DND-41 (cell line): ENCODE measurements at regions not wholly inside any gene's neighbourhood (a gene's known extent, or its start where the extent isn't known, plus 50 kb on each side); places are given as distances from the start of the nearest gene placed in this dataset.

Source experiments
- ATAC-seq: fragments of 200-7000 bp; cut with Tn5 transposase; 3 replicates; pipeline ENCODE4 v1.9.1; 2021; ENCODE audit warnings: low read depth; ENCODE audit not compliant: insufficient read depth
- DNase-seq: peaks from one replicate; pipeline ENCODE4 v3.0.0-alpha.2; 2020
- H2AFZ ChIP-seq: 2 replicates; pipeline ENCODE4 v1.6.0; 2012; ENCODE audit warnings: low read depth, low read length
- H3K27ac ChIP-seq: 2 replicates; pipeline ENCODE4 v1.5.1; 2012; ENCODE audit warnings: low read length, inconsistent platforms
- H3K27me3 ChIP-seq: fragments of 200-600 bp; sonication (generic); 2 replicates; pipeline ENCODE4 v1.6.0; 2012; ENCODE audit warnings: low read length, mild to moderate bottlenecking, inconsistent platforms; ENCODE audit not compliant: insufficient read depth, poor library complexity
- H3K36me3 ChIP-seq: 2 replicates; pipeline ENCODE4 v1.5.1; 2012; ENCODE audit warnings: low read length, inconsistent platforms; ENCODE audit not compliant: insufficient read depth
- H3K4me1 ChIP-seq: 2 replicates; pipeline ENCODE4 v1.5.1; 2012; ENCODE audit warnings: mild to moderate bottlenecking, low read length; ENCODE audit not compliant: insufficient read depth
- H3K4me2 ChIP-seq: 2 replicates; pipeline ENCODE4 v1.6.0; 2012; ENCODE audit warnings: mild to moderate bottlenecking, moderate library complexity, low read length, inconsistent platforms; ENCODE audit not compliant: insufficient read depth
- H3K4me3 ChIP-seq, 2 experiments: fragments of 200-600 bp in 1 of 2; shearing (Covaris generic) in 1 of 2; 2 replicates each; pipeline ENCODE4 v1.5.1; 2012 to 2016; ENCODE audit warnings: inconsistent platforms in 2 of 2, low read length in 2 of 2, mild to moderate bottlenecking in 2 of 2, low read depth in 1 of 2, moderate library complexity in 1 of 2
- H3K79me2 ChIP-seq: 2 replicates; pipeline ENCODE4 v1.6.0; 2012; ENCODE audit warnings: low read length, inconsistent platforms; ENCODE audit not compliant: insufficient read depth
- H3K9ac ChIP-seq: 2 replicates; pipeline ENCODE4 v1.6.0; 2012; ENCODE audit warnings: low read depth, mild to moderate bottlenecking, inconsistent platforms, low read length, moderate library complexity
- H3K9me3 ChIP-seq: 2 replicates; pipeline ENCODE4 v1.5.1; 2012; ENCODE audit warnings: low read length, moderate library complexity, mild to moderate bottlenecking, inconsistent platforms; ENCODE audit not compliant: insufficient read depth, severe bottlenecking
- H4K20me1 ChIP-seq: 2 replicates; pipeline ENCODE4 v1.6.0; 2012; ENCODE audit warnings: low read length; ENCODE audit not compliant: insufficient read depth
- EZH2 ChIP-seq: IDR thresholded peaks from 3 replicates; pipeline ENCODE4 v1.6.1; 2012; ENCODE audit warnings: borderline replicate concordance, low read depth, mild to moderate bottlenecking, moderate library complexity, low read length, inconsistent platforms; ENCODE audit not compliant: severe bottlenecking
- TF ChIP-seq, protein P1 (sequence below): IDR thresholded peaks from 2 replicates; pipeline ENCODE4 v1.5.1; 2012; ENCODE audit warnings: borderline replicate concordance, low read length, moderate library complexity, mild to moderate bottlenecking; ENCODE audit not compliant: poor library complexity, severe bottlenecking; ENCODE audit errors: extremely low read depth

DNA sequence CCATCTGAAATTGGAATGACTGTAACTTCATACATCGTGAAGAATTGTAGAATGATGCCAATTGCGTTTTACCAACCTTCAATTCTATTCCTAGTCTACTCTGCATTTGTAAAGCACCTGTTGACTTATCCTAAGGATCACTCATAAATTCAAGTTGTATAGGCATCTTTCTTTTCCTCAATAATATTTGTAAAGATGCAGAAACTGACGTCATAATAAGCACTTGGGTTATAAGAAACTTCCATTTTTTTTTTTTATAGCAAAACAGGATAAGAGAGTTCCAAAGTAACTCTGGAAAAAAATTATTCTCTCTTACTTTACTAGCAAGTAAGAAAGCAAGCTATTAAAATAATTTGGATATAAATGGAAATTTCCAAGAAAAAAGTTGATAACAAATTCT, 1377.4 kb upstream of the ACVR2A start:
- Histone ChIP-seq H3K4me2 (no peak overlapping the region), H3K9ac (no peak overlapping the region), H3K36me3 (no peaks in the 10 kb centered on the region), H3K27me3 (no peaks in the 10 kb centered on the region), H3K79me2 (no peaks in the 10 kb centered on the region), H4K20me1 (no peaks in the 10 kb centered on the region), H3K9me3 (no peaks in the 10 kb centered on the region), H3K4me1 (no peaks in the 10 kb centered on the region), H3K27ac (no peak overlapping the region), H3K4me3 (no peak overlapping the region), H2AFZ (no peak overlapping the region)
- ATAC-seq (no peak), DNase-seq (no peak)
- TF ChIP-seq, protein P1, sequence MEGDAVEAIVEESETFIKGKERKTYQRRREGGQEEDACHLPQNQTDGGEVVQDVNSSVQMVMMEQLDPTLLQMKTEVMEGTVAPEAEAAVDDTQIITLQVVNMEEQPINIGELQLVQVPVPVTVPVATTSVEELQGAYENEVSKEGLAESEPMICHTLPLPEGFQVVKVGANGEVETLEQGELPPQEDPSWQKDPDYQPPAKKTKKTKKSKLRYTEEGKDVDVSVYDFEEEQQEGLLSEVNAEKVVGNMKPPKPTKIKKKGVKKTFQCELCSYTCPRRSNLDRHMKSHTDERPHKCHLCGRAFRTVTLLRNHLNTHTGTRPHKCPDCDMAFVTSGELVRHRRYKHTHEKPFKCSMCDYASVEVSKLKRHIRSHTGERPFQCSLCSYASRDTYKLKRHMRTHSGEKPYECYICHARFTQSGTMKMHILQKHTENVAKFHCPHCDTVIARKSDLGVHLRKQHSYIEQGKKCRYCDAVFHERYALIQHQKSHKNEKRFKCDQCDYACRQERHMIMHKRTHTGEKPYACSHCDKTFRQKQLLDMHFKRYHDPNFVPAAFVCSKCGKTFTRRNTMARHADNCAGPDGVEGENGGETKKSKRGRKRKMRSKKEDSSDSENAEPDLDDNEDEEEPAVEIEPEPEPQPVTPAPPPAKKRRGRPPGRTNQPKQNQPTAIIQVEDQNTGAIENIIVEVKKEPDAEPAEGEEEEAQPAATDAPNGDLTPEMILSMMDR = no peak
- no peak for TF ChIP-seq EZH2

- no peaks in the 10 kb centered on the region for H4K20me1 ChIP-seq
- H3K9me3 ChIP-seq = no peaks in the 10 kb centered on the region
- no peak overlapping the region for H3K4me3 ChIP-seq
- H3K9ac ChIP-seq = no peak overlapping the region
- no peaks in the 10 kb centered on the region for H3K36me3 ChIP-seq
- no peak overlapping the region for H3K27ac ChIP-seq
- H3K4me1 ChIP-seq = no peaks in the 10 kb centered on the region
- H3K4me2 ChIP-seq = no peak overlapping the region
- H3K79me2 ChIP-seq = no peaks in the 10 kb centered on the region
- no peak for TF ChIP-seq EZH2
- TF ChIP-seq, protein P1 = no peak
- DNase-seq (no peak), ATAC-seq (no peak)
- H2AFZ ChIP-seq = no peak overlapping the region
- H3K27me3 ChIP-seq = no peaks in the 10 kb centered on the region
Measured at GRCh38 chr2:146465460-146465859, 1379.4 kb upstream of the ACVR2A start.

DNA sequence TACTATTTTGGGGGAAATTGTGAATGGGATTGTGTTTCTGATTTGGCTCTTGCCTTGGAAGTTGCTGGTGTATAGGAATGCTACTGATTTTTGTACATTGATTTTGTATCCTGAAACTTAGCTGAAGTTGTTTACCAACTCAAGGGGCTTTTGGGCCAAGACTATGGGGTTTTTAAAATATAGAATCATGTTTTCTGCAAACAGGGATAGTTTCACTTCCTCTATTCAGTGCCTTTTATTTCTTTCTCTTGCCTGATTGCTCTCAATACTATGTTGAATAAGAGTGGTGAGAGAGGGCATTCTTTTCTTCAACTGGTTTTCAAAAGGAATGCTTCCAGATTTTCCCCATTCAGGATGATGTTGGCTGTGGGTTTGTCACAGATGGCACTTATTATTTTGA, 1383.8 kb upstream of the ACVR2A start:
- no peaks in the 10 kb centered on the region for H3K36me3 ChIP-seq
- TF ChIP-seq, protein P1 = no peak
- TF ChIP-seq EZH2 = no peak
- ATAC-seq = no peak

GRCh38 chr2:146458585-146458984, 1386.2 kb upstream of the ACVR2A start:
- no peak overlapping the region for H3K4me3 ChIP-seq
- TF ChIP-seq EZH2 = no peak
- TF ChIP-seq, protein P1 = no peak

More for the DNA sequence above, 1383.8 kb upstream of the ACVR2A start:
- no peaks in the 10 kb centered on the region for H3K79me2 ChIP-seq
- H3K9ac ChIP-seq = no peak overlapping the region
- H3K27ac ChIP-seq = no peak overlapping the region
- H3K4me1 ChIP-seq = no peaks in the 10 kb centered on the region
- no peaks in the 10 kb centered on the region for H3K27me3 ChIP-seq
- no peak overlapping the region for H3K4me3 ChIP-seq
- H3K4me2 ChIP-seq = no peak overlapping the region
- H2AFZ ChIP-seq = no peak overlapping the region
- no peaks in the 10 kb centered on the region for H4K20me1 ChIP-seq
- no peaks in the 10 kb centered on the region for H3K9me3 ChIP-seq
- no peak for DNase-seq

More at GRCh38 chr2:146458585-146458984, 1386.2 kb upstream of the ACVR2A start:
- Histone ChIP-seq H3K79me2 (no peaks in the 10 kb centered on the region), H2AFZ (no peak overlapping the region), H3K9ac (no peak overlapping the region), H3K27ac (no peak overlapping the region), H4K20me1 (no peaks in the 10 kb centered on the region), H3K9me3 (no peaks in the 10 kb centered on the region), H3K27me3 (no peaks in the 10 kb centered on the region), H3K4me2 (no peak overlapping the region), H3K36me3 (no peaks in the 10 kb centered on the region), H3K4me1 (no peaks in the 10 kb centered on the region)
- ATAC-seq (no peak), DNase-seq (no peak)
